OCI-LY3 (cell line): ENCODE measurements at regions not wholly inside any gene's neighbourhood (a gene's known extent, or its start where the extent isn't known, plus 50 kb on each side); places are given as distances from the start of the nearest gene placed in this dataset.

Experiments used
- CTCF ChIP-seq: fragments of 200-600, 300-600 bp; sonication (generic); IDR thresholded peaks from 2 replicates; pipeline ENCODE4 v1.5.1; 2014; ENCODE audit warnings: antibody characterized with exemption, low read length, low read depth
- EZH2phosphoT487 ChIP-seq: fragments of 200-600 bp; shearing (Covaris generic); IDR thresholded peaks from 2 replicates; pipeline ENCODE4 v1.6.1; 2018; ENCODE audit warnings: antibody characterized with exemption, mixed run types, low read depth

- TF ChIP-seq CTCF (no peak), EZH2phosphoT487 (no peak)
Measured at GRCh38 chrX:30995705-30996104, 76.1 kb downstream of the FTHL17 start.
